ENCODE measurements at regions not wholly inside any gene's neighbourhood (a gene's known extent, or its start where the extent isn't known, plus 50 kb on each side); places are given as distances from the start of the nearest gene placed in this dataset.

GRCh38 chr15:89406940-89407607 is 72.5 kb upstream of the POLG start:
- no peaks in the 10 kb centered on the region for H4K20me1 ChIP-seq (ENCODE audit: control insufficient read depth, insufficient read depth, insufficient read length)
- H3K23me2 ChIP-seq (ENCODE audit: insufficient read length, low read depth, low read length, poor library complexity, severe bottlenecking) = no peaks in the 10 kb centered on the region
- no peak overlapping the region for H3K27ac ChIP-seq (ENCODE audit: insufficient read length, low read depth, low read length)
- H3K79me1 ChIP-seq (ENCODE audit: insufficient read depth, low read depth, low read length, poor library complexity, severe bottlenecking) = no peaks in the 10 kb centered on the region
- no peak overlapping the region for H3K23ac ChIP-seq (ENCODE audit: insufficient read length, low read depth, low read length)
- H3K4me1 ChIP-seq (ENCODE audit: insufficient read depth, low read length) = no peaks in the 10 kb centered on the region; the same call in 1 of the 2 replicates
- no peak overlapping the region for H4K91ac ChIP-seq (ENCODE audit: insufficient read length, low read depth, low read length)
- no peak overlapping the region for H3K14ac ChIP-seq (ENCODE audit: insufficient read depth, low read length)
- no peak overlapping the region for H3K4me2 ChIP-seq (ENCODE audit: insufficient read depth, insufficient read length, low read length)
- no peak overlapping the region for H3K27ac Mint-ChIP-seq
- no peaks in the 10 kb centered on the region for H3K36me3 Mint-ChIP-seq (ENCODE audit: insufficient read depth in 1 of 3, low read depth in 3 of 3)
- peak; percentile 56 for TF ChIP-seq CTCF (conservative IDR thresholded peaks at IDR 0.05)
- no peak overlapping the region for H3K9ac ChIP-seq (ENCODE audit: extremely low read depth, insufficient read length, low read length)
- H2AK5ac ChIP-seq (ENCODE audit: insufficient read length, low read length) = no peak overlapping the region
- DNase-seq = peak; percentile 66
- no peaks in the 10 kb centered on the region for H3K9me3 ChIP-seq (ENCODE audit: control insufficient read depth, low read depth, low read length)
- H2BK12ac ChIP-seq (ENCODE audit: insufficient read length, low read depth, low read length) = no peak overlapping the region
- no peak overlapping the region for H2BK15ac ChIP-seq (ENCODE audit: low read depth, low read length)
- no peak overlapping the region for H3K4ac ChIP-seq (ENCODE audit: low read depth, low read length)
- no peak overlapping the region for H2BK5ac ChIP-seq (ENCODE audit: insufficient read length, low read length)
- WGBS (ENCODE audit: extremely low coverage, insufficient read length, low lambda C conversion rate) = no CpG with 5 or more reads among the region's 46 CpGs
- H2BK20ac ChIP-seq (ENCODE audit: low read depth, low read length, poor library complexity, severe bottlenecking) = no peak overlapping the region
- H3K56ac ChIP-seq (ENCODE audit: insufficient read length, low read depth, low read length) = no peak overlapping the region
- peaks cover 0 to 12% of the 10 kb centered on the region in 2 experiments; a peak in 2 of 5 replicates for H3K9me3 Mint-ChIP-seq
- no peak overlapping the region for H3T11ph ChIP-seq (ENCODE audit: low read length)
- peaks cover 100% of the 10 kb centered on the region for H3K27me3 Mint-ChIP-seq (ENCODE audit: low read depth)
- no peak overlapping the region for H2AFZ ChIP-seq (ENCODE audit: low read length)
- H3K4me3 Mint-ChIP-seq = peak overlapping the region; percentile 17 to 38; a peak in 2 of 5 replicates
- H4K5ac ChIP-seq (ENCODE audit: insufficient read length, low read depth, low read length) = no peak overlapping the region
- no peak overlapping the region for H2BK120ac ChIP-seq (ENCODE audit: low read depth, low read length, poor library complexity, severe bottlenecking)
- peaks cover 33 to 49% of the 10 kb centered on the region in 2 experiments for H3K4me1 Mint-ChIP-seq
- H4K8ac ChIP-seq (replicated peaks; ENCODE audit: insufficient read length, low read depth, low read length) = no peak overlapping the region
- no peaks in the 10 kb centered on the region for H3K79me2 ChIP-seq (ENCODE audit: insufficient read depth, low read length)
- no peak overlapping the region for H3K18ac ChIP-seq (ENCODE audit: insufficient read length, low read depth, low read length)
- peaks cover 97% of the 10 kb centered on the region for H3K27me3 ChIP-seq (ENCODE audit: insufficient read depth, low read length)
